ENCODE measurements at regions not wholly inside any gene's neighbourhood (a gene's known extent, or its start where the extent isn't known, plus 50 kb on each side); places are given as distances from the start of the nearest gene placed in this dataset.

DNA sequence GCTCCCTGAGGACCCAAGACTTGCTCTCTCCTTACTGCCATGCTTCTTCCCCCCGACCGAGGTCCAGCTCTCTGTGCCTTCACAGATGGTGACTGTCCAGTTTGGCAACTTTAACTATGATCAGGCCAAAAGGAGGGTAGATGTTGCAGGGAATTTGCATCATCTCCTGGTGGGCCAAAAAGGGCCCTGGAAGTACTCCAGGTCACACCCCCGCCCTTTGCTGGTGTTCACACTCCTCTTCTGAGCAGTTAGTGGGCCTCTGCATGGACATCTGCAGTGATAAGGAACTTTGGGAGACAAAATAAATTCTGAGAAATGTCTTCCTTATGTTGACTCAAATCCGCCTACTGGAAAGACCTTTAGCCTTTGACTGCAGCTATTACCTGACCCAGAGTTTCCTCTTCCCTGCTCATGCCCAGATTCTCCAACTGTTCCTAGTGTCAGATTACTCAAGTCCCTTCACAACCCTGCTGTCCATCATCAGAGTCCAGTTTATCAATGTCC, 234.4 kb downstream of the LOXHD1 start (continued):
- peak; percentile 71 to 76 for TF ChIP-seq NRF1 (conservative IDR thresholded peaks at IDR 0.05 in 1 of 2, IDR thresholded peaks at IDR 0.05 in 1 of 2)
- TF ChIP-seq WHSC1 (IDR thresholded peaks at IDR 0.05; ENCODE audit: low read length), result no peak
- no peak; the same call in 1 of the 2 replicates for TF ChIP-seq KLF16 (IDR thresholded peaks at IDR 0.05)
- TF ChIP-seq, protein P1, sequence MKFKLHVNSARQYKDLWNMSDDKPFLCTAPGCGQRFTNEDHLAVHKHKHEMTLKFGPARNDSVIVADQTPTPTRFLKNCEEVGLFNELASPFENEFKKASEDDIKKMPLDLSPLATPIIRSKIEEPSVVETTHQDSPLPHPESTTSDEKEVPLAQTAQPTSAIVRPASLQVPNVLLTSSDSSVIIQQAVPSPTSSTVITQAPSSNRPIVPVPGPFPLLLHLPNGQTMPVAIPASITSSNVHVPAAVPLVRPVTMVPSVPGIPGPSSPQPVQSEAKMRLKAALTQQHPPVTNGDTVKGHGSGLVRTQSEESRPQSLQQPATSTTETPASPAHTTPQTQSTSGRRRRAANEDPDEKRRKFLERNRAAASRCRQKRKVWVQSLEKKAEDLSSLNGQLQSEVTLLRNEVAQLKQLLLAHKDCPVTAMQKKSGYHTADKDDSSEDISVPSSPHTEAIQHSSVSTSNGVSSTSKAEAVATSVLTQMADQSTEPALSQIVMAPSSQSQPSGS (CRISPR knock-in tag; IDR thresholded peaks at IDR 0.05), result no peak
- no peak for TF ChIP-seq YBX1 (IDR thresholded peaks at IDR 0.05)
- peak; percentile 38; the same call in 1 of the 2 replicates for TF ChIP-seq ZNF24 (IDR thresholded peaks at IDR 0.05)
- peak; percentile 92 for TF ChIP-seq POLR2H (tag; IDR thresholded peaks at IDR 0.05; ENCODE audit: low read depth)
- TF ChIP-seq, protein P2, sequence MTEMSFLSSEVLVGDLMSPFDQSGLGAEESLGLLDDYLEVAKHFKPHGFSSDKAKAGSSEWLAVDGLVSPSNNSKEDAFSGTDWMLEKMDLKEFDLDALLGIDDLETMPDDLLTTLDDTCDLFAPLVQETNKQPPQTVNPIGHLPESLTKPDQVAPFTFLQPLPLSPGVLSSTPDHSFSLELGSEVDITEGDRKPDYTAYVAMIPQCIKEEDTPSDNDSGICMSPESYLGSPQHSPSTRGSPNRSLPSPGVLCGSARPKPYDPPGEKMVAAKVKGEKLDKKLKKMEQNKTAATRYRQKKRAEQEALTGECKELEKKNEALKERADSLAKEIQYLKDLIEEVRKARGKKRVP (CRISPR knock-in tag; IDR thresholded peaks at IDR 0.05), result peak; percentile 95
- no peak for TF ChIP-seq SMAD1 (IDR thresholded peaks at IDR 0.05; ENCODE audit: low read depth, low read length, partially characterized antibody)
- no peak for TF ChIP-seq ZNF57 (CRISPR knock-in tag; IDR thresholded peaks at IDR 0.05)
- TF ChIP-seq, protein P3, sequence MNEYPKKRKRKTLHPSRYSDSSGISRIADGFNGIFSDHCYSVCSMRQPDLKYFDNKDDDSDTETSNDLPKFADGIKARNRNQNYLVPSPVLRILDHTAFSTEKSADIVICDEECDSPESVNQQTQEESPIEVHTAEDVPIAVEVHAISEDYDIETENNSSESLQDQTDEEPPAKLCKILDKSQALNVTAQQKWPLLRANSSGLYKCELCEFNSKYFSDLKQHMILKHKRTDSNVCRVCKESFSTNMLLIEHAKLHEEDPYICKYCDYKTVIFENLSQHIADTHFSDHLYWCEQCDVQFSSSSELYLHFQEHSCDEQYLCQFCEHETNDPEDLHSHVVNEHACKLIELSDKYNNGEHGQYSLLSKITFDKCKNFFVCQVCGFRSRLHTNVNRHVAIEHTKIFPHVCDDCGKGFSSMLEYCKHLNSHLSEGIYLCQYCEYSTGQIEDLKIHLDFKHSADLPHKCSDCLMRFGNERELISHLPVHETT (CRISPR knock-in tag; conservative IDR thresholded peaks at IDR 0.05 in 1 of 2, IDR thresholded peaks at IDR 0.05 in 1 of 2), result no peak
- no peak for TF ChIP-seq ZZZ3 (IDR thresholded peaks at IDR 0.05)
- no peak for TF ChIP-seq ZNF79 (CRISPR knock-in tag; IDR thresholded peaks at IDR 0.05; ENCODE audit: low read depth)
- no peak for TF ChIP-seq ZNF583 (CRISPR knock-in tag; IDR thresholded peaks at IDR 0.05)
- no peak for TF ChIP-seq ILK (tag; IDR thresholded peaks at IDR 0.05; ENCODE audit: borderline replicate concordance, low read depth)
- TF ChIP-seq SETDB1 (IDR thresholded peaks at IDR 0.05; ENCODE audit: low read length), result no peak
- TF ChIP-seq, protein P4, sequence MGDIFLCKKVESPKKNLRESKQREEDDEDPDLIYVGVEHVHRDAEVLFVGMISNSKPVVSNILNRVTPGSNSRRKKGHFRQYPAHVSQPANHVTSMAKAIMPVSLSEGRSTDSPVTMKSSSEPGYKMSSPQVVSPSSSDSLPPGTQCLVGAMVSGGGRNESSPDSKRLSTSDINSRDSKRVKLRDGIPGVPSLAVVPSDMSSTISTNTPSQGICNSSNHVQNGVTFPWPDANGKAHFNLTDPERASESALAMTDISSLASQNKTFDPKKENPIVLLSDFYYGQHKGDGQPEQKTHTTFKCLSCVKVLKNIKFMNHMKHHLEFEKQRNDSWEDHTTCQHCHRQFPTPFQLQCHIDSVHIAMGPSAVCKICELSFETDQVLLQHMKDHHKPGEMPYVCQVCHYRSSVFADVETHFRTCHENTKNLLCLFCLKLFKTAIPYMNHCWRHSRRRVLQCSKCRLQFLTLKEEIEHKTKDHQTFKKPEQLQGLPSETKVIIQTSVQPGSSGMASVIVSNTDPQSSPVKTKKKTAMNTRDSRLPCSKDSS (IDR thresholded peaks at IDR 0.05; ENCODE audit: low read depth, partially characterized antibody), result no peak
- 0 out of 4 replicates have a peak, but pooled peaks of 1 of the 2 experiments have one; percentile 6 for TF ChIP-seq RAD21 (CRISPR knock-in tag; conservative IDR thresholded peaks at IDR 0.05 in 1 of 2, IDR thresholded peaks at IDR 0.05 in 1 of 2)
- TF ChIP-seq MTA3 (IDR thresholded peaks at IDR 0.05; ENCODE audit: borderline replicate concordance), result no peak
- no peak for TF ChIP-seq ARNT (IDR thresholded peaks at IDR 0.05)
- TF ChIP-seq RHOXF2B (CRISPR knock-in tag; conservative IDR thresholded peaks at IDR 0.05), result no peak
- TF ChIP-seq ZNF717 (CRISPR knock-in tag; IDR thresholded peaks at IDR 0.05), result no peak
